B cell (primary cell): ENCODE measurements at regions not wholly inside any gene's neighbourhood (a gene's known extent, or its start where the extent isn't known, plus 50 kb on each side); places are given as distances from the start of the nearest gene placed in this dataset.

Source experiments
- ATAC-seq: fragments of 200-7000 bp; cut with Tn5 transposase; one replicate; pipeline ENCODE4 v1.10.0; 2021; ENCODE audit warnings: low read depth, mild to moderate bottlenecking, moderate number of reproducible peaks, moderate library complexity
- CTCF ChIA-PET: fragments of 350-600 bp; sonication (Branson Sonifier 250); formaldehyde crosslinking; loops from one replicate; lab custom pipeline; 2021; ENCODE audit warnings: antibody characterized with exemption, inconsistent platforms; lab: Charles Lee
- POLR2A ChIA-PET: fragments of 350-600 bp; sonication (Branson Sonifier 250); formaldehyde crosslinking; loops from one replicate; lab custom pipeline; 2021; ENCODE audit warnings: antibody characterized with exemption; lab: Charles Lee
- DNase-seq: peaks from one replicate; pipeline ENCODE4 v3.0.0; 2013
- H2AFZ ChIP-seq: 2 replicates; pipeline ENCODE4 v1.6.1; 2012; ENCODE audit warnings: mild to moderate bottlenecking, low read depth, low read length; ENCODE audit not compliant: insufficient read depth, poor library complexity, severe bottlenecking
- H3K27ac ChIP-seq, 2 donors: 1 replicate in 1 of 2; 2 replicates in 1 of 2; pipeline ENCODE4 v1.5.1; 2012 to 2013; ENCODE audit warnings: low read length in 2 of 2, mild to moderate bottlenecking in 2 of 2, moderate library complexity in 1 of 2
- H3K27me3 ChIP-seq, 4 experiments: fragments of 200-600 bp in 1 of 4; sonication (generic) in 1 of 4; replicated peaks in 1 of 4; 1 replicate in 2 of 4; 2 replicates in 2 of 4; pipeline versions ENCODE4 v1.6.1 to v1.7.0; 2013 to 2016; ENCODE audit warnings: low read length in 3 of 4, mild to moderate bottlenecking in 2 of 4, mixed read lengths in 1 of 4, moderate library complexity in 1 of 4; ENCODE audit not compliant: insufficient read depth in 4 of 4, control insufficient read depth in 3 of 4; ENCODE audit errors: control extremely low read depth in 1 of 4
- H3K36me3 ChIP-seq, 2 experiments: replicated peaks in 1 of 2; 1 replicate in 1 of 2; 2 replicates in 1 of 2; pipeline versions ENCODE4 v1.6.1 to v1.7.1; 2013; ENCODE audit warnings: low read length in 1 of 2; ENCODE audit not compliant: insufficient read depth in 2 of 2, control insufficient read depth in 1 of 2; ENCODE audit errors: control extremely low read depth in 1 of 2, extremely low read depth in 1 of 2
- H3K4me1 ChIP-seq, 2 donors: fragments of 200-600 bp in 1 of 2; sonication (generic) in 1 of 2; 1 replicate in 1 of 2; 2 replicates in 1 of 2; pipeline versions ENCODE4 v1.5.1 to v1.6.1; 2013 to 2017; ENCODE audit warnings: low read length in 2 of 2; ENCODE audit not compliant: control insufficient read depth in 2 of 2, insufficient read depth in 2 of 2
- H3K4me2 ChIP-seq: replicated peaks from 2 replicates; pipeline ENCODE3; 2012; ENCODE audit warnings: mild to moderate bottlenecking, low read depth, low read length; ENCODE audit not compliant: poor library complexity, severe bottlenecking
- H3K4me3 ChIP-seq, 5 experiments: fragments of 200-600 bp in 1 of 5; sonication (generic) in 1 of 5; 1 replicate in 3 of 5; 2 replicates in 2 of 5; pipeline versions ENCODE4 v1.5.1 to v1.7.0; 2011 to 2016; ENCODE audit warnings: low read length in 4 of 5, mild to moderate bottlenecking in 4 of 5, low read depth in 2 of 5, control low read depth in 1 of 5, moderate library complexity in 1 of 5; ENCODE audit not compliant: insufficient read depth in 1 of 5; ENCODE audit errors: control extremely low read depth in 1 of 5, extremely low read depth in 1 of 5
- H3K79me2 ChIP-seq: fragments of 200-600 bp; sonication (generic); one replicate; pipeline ENCODE4 v1.6.0; 2016; ENCODE audit warnings: low read length; ENCODE audit not compliant: control insufficient read depth, insufficient read depth
- H3K9ac ChIP-seq: fragments of 200-600 bp; sonication (generic); 2 replicates; pipeline ENCODE4 v1.6.1; 2017; ENCODE audit warnings: mild to moderate bottlenecking, low read length, moderate library complexity
- H3K9me3 ChIP-seq, 3 donors: one replicate each; pipeline versions ENCODE4 v1.6.1 to v1.7.1; 2013; ENCODE audit warnings: low read length in 2 of 3; ENCODE audit not compliant: control insufficient read depth in 2 of 3, insufficient read depth in 1 of 3; ENCODE audit errors: control extremely low read depth in 1 of 3
- H4K20me1 ChIP-seq: 2 replicates; pipeline ENCODE4 v1.6.0; 2012; ENCODE audit warnings: mild to moderate bottlenecking, low read length; ENCODE audit not compliant: insufficient read depth, control insufficient read depth, poor library complexity, severe bottlenecking
- H3K27ac Mint-ChIP-seq: one replicate; pipeline ENCODE4 v1.8.0; 2021; ENCODE audit warnings: mixed read lengths
- H3K27me3 Mint-ChIP-seq: one replicate; pipeline ENCODE4 v1.8.0; 2021; ENCODE audit warnings: mixed read lengths
- H3K4me1 Mint-ChIP-seq: one replicate; pipeline ENCODE4 v1.8.0; 2021; ENCODE audit warnings: mixed read lengths
- H3K4me3 Mint-ChIP-seq: one replicate; pipeline ENCODE4 v1.8.0; 2021; ENCODE audit warnings: mixed read lengths
- H3K9me3 Mint-ChIP-seq: one replicate; pipeline ENCODE4 v1.8.0; 2022; ENCODE audit warnings: mixed read lengths; ENCODE audit not compliant: insufficient read depth
- CTCF ChIP-seq: fragments of 200-600 bp; IDR thresholded peaks from one replicate; pipeline ENCODE4 v1.8.0; 2022; ENCODE audit warnings: antibody characterized with exemption, mild to moderate bottlenecking
- EZH2 ChIP-seq: IDR thresholded peaks from 2 replicates; pipeline ENCODE4 v1.6.1; 2012; ENCODE audit warnings: borderline replicate concordance, low read depth, mild to moderate bottlenecking, moderate library complexity, low read length; ENCODE audit not compliant: insufficient read depth, poor library complexity, severe bottlenecking
- WGBS: methylation state at CpG from one replicate; pipeline ENCODE4 v1.1.5; 2013; ENCODE audit warnings: missing lambda C conversion rate; ENCODE audit not compliant: insufficient coverage; 5-methylcytosine and 5-hydroxymethylcytosine counted together
- intact Hi-C: fragments of 100-400 bp; cut with micrococcal nuclease; formaldehyde crosslinking; loops from one replicate; pipeline ENCODE4 v1.10.0; 2022

GRCh38 chr9:100838857-100839256, 189.7 kb upstream of the PLPPR1 start:
- Histone ChIP-seq H3K79me2 (no peaks in the 10 kb centered on the region), H3K4me3 (no peak overlapping the region), H3K27me3 (no peaks in the 10 kb centered on the region), H3K9me3 (peaks cover 0 to 4% (median 0%) of the 10 kb centered on the region in 3 donors), H3K27ac (no peak overlapping the region), H3K36me3 (no peaks in the 10 kb centered on the region), H4K20me1 (no peaks in the 10 kb centered on the region), H2AFZ (no peak overlapping the region), H3K4me1 (no peaks in the 10 kb centered on the region), H3K4me2 (no peak overlapping the region), H3K9ac (no peak overlapping the region)
- no peak overlapping the region for H3K4me3 Mint-ChIP-seq
- ChIA-PET CTCF (no interaction called here), POLR2A (no interaction called here)
- no CpG with 5 or more reads among the region's 2 CpGs for WGBS
- ATAC-seq (no peak), DNase-seq (no peak)
- H3K27ac Mint-ChIP-seq = no peak overlapping the region
- intact Hi-C loops = no loop called here
- no peaks in the 10 kb centered on the region for H3K9me3 Mint-ChIP-seq
- no peak for TF ChIP-seq CTCF
- TF ChIP-seq EZH2 = no peak
- no peaks in the 10 kb centered on the region for H3K4me1 Mint-ChIP-seq
- H3K27me3 Mint-ChIP-seq = no peaks in the 10 kb centered on the region

- TF ChIP-seq CTCF = no peak
- no peak for TF ChIP-seq EZH2
- H3K36me3 ChIP-seq = no peaks in the 10 kb centered on the region
- no peaks in the 10 kb centered on the region for H3K79me2 ChIP-seq
- no peaks in the 10 kb centered on the region for H3K27me3 Mint-ChIP-seq
- DNase-seq = no peak
- CTCF ChIA-PET = no interaction called here
- H3K4me2 ChIP-seq = no peak overlapping the region
- H3K4me1 ChIP-seq = no peaks in the 10 kb centered on the region
- no peaks in the 10 kb centered on the region for H3K4me1 Mint-ChIP-seq
- POLR2A ChIA-PET = no interaction called here
- no peak overlapping the region for H2AFZ ChIP-seq
- no peaks in the 10 kb centered on the region for H4K20me1 ChIP-seq
- no peaks in the 10 kb centered on the region for H3K27me3 ChIP-seq
- H3K4me3 Mint-ChIP-seq = no peak overlapping the region
- no peak overlapping the region for H3K27ac ChIP-seq
- H3K4me3 ChIP-seq = no peak overlapping the region
- no peak overlapping the region for H3K27ac Mint-ChIP-seq
- intact Hi-C loops = no loop called here
- H3K9me3 Mint-ChIP-seq = no peaks in the 10 kb centered on the region
- no peak for ATAC-seq
- H3K9me3 ChIP-seq = peaks cover 0 to 2% (median 0%) of the 10 kb centered on the region in 3 donors
- no peak overlapping the region for H3K9ac ChIP-seq
Measured at GRCh38 chr9:100848726-100849125, 179.8 kb upstream of the PLPPR1 start.
